ENCODE measurements at regions not wholly inside any gene's neighbourhood (a gene's known extent, or its start where the extent isn't known, plus 50 kb on each side); places are given as distances from the start of the nearest gene placed in this dataset.

DNA sequence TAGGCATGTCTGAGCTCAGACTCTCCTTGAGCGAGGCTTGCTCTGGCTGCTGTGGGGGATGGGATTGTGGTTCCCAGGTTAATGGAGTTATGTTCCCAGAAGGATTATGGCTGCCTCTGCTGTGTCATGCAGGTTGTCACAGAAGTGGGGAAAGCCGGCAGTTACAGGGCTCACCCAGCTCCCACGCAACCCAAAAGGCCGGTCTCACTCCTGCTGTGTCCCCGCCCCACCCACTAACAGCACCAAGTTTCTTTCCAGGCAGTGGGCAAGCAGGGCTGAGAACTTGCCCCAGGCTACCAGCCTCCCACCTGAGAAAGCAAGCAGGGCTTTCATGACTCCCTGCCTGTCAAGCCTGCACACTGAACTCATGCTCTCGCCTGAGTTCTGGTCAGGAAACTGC, 750.5 kb downstream of the FRK start:
- TF ChIP-seq POLR2AphosphoS5 (IDR thresholded peaks at IDR 0.05) = no peak
- no peak for TF ChIP-seq POLR2A (IDR thresholded peaks at IDR 0.05)
